H9 (cell line): ENCODE measurements at regions not wholly inside any gene's neighbourhood (a gene's known extent, or its start where the extent isn't known, plus 50 kb on each side); places are given as distances from the start of the nearest gene placed in this dataset.

Source experiments
- DNase-seq: peaks from one replicate; pipeline ENCODE4 v3.0.0-alpha.2; 2017
- H2AFZ ChIP-seq: one replicate; pipeline ENCODE4 v1.6.1; 2013; ENCODE audit warnings: mild to moderate bottlenecking, low read length, control low read depth, moderate library complexity
- H2AK5ac ChIP-seq: 2 replicates; pipeline ENCODE4 v1.6.1; 2013; ENCODE audit warnings: low read length, control low read depth, mixed read lengths; ENCODE audit not compliant: insufficient read length
- H2BK120ac ChIP-seq: one replicate; pipeline ENCODE4 v1.6.1; 2013; ENCODE audit warnings: low read depth, mild to moderate bottlenecking, low read length, control low read depth, inconsistent platforms; ENCODE audit not compliant: poor library complexity, severe bottlenecking
- H2BK12ac ChIP-seq: 2 replicates; pipeline ENCODE4 v1.6.1; 2013; ENCODE audit warnings: low read length, control low read depth, mixed read lengths, low read depth; ENCODE audit not compliant: insufficient read length
- H2BK15ac ChIP-seq: 2 replicates; pipeline ENCODE4 v1.6.1; 2013; ENCODE audit warnings: low read depth, low read length, control low read depth
- H2BK20ac ChIP-seq: one replicate; pipeline ENCODE4 v1.6.1; 2013; ENCODE audit warnings: low read depth, mild to moderate bottlenecking, low read length, control low read depth, inconsistent platforms; ENCODE audit not compliant: poor library complexity, severe bottlenecking
- H2BK5ac ChIP-seq: 2 replicates; pipeline ENCODE4 v1.6.1; 2013; ENCODE audit warnings: low read length, control low read depth, mixed read lengths; ENCODE audit not compliant: insufficient read length
- H3K14ac ChIP-seq: 2 replicates; pipeline ENCODE4 v1.6.1; 2013; ENCODE audit warnings: low read length, control low read depth; ENCODE audit not compliant: insufficient read depth
- H3K18ac ChIP-seq: 2 replicates; pipeline ENCODE4 v1.6.1; 2013; ENCODE audit warnings: low read depth, mild to moderate bottlenecking, mixed read lengths, low read length, control low read depth; ENCODE audit not compliant: insufficient read length
- H3K23ac ChIP-seq: 2 replicates; pipeline ENCODE4 v1.6.1; 2013; ENCODE audit warnings: low read length, control low read depth, mixed read lengths, low read depth; ENCODE audit not compliant: insufficient read length
- H3K23me2 ChIP-seq: 2 replicates; pipeline ENCODE4 v1.6.1; 2013; ENCODE audit warnings: low read depth, mild to moderate bottlenecking, mixed read lengths, low read length, control low read depth; ENCODE audit not compliant: insufficient read length, poor library complexity, severe bottlenecking
- H3K27ac ChIP-seq: 2 replicates; pipeline ENCODE4 v1.5.1; 2013; ENCODE audit warnings: low read length, control low read depth, mixed read lengths, low read depth; ENCODE audit not compliant: insufficient read length
- H3K27me3 ChIP-seq: 2 replicates; pipeline ENCODE4 v1.6.1; 2013; ENCODE audit warnings: low read length, control low read depth, inconsistent platforms; ENCODE audit not compliant: insufficient read depth
- H3K4ac ChIP-seq: 2 replicates; pipeline ENCODE4 v1.6.1; 2013; ENCODE audit warnings: low read depth, mild to moderate bottlenecking, control low read depth, inconsistent platforms, low read length, moderate library complexity
- H3K4me1 ChIP-seq: 2 replicates; pipeline ENCODE4 v1.6.1; 2013; ENCODE audit warnings: low read length, control low read depth, inconsistent platforms; ENCODE audit not compliant: insufficient read depth
- H3K4me2 ChIP-seq: 2 replicates; pipeline ENCODE4 v1.6.1; 2013; ENCODE audit warnings: low read length, control low read depth, mixed read lengths; ENCODE audit not compliant: insufficient read length, insufficient read depth
- H3K56ac ChIP-seq: 2 replicates; pipeline ENCODE4 v1.6.1; 2013; ENCODE audit warnings: low read depth, mild to moderate bottlenecking, mixed read lengths, low read length, control low read depth; ENCODE audit not compliant: insufficient read length
- H3K79me1 ChIP-seq: 2 replicates; pipeline ENCODE4 v1.6.1; 2013; ENCODE audit warnings: low read depth, mild to moderate bottlenecking, moderate library complexity, low read length, control low read depth, inconsistent platforms; ENCODE audit not compliant: insufficient read depth, poor library complexity, severe bottlenecking
- H3K79me2 ChIP-seq: 2 replicates; pipeline ENCODE4 v1.6.1; 2013; ENCODE audit warnings: low read length, control low read depth, inconsistent platforms; ENCODE audit not compliant: insufficient read depth
- H3K9ac ChIP-seq: 2 replicates; pipeline ENCODE4 v1.6.1; 2013; ENCODE audit warnings: low read length, control low read depth, mixed read lengths; ENCODE audit not compliant: insufficient read length; ENCODE audit errors: extremely low read depth
- H3K9me3 ChIP-seq: one replicate; pipeline ENCODE4 v1.6.1; 2013; ENCODE audit warnings: low read depth, low read length, inconsistent platforms; ENCODE audit not compliant: control insufficient read depth
- H3T11ph ChIP-seq: one replicate; pipeline ENCODE4 v1.6.1; 2013; ENCODE audit warnings: mild to moderate bottlenecking, low read length, control low read depth, inconsistent platforms
- H4K20me1 ChIP-seq: one replicate; pipeline ENCODE4 v1.6.1; 2013; ENCODE audit not compliant: control insufficient read depth, insufficient read length, insufficient read depth
- H4K5ac ChIP-seq: 2 replicates; pipeline ENCODE4 v1.6.1; 2013; ENCODE audit warnings: low read depth, mild to moderate bottlenecking, mixed read lengths, low read length, control low read depth; ENCODE audit not compliant: insufficient read length
- H4K8ac ChIP-seq: replicated peaks from 2 replicates; pipeline ENCODE4 v1.6.1; 2013; ENCODE audit warnings: low read length, control low read depth, mixed read lengths, low read depth; ENCODE audit not compliant: insufficient read length
- H4K91ac ChIP-seq: 2 replicates; pipeline ENCODE4 v1.6.1; 2013; ENCODE audit warnings: low read depth, mild to moderate bottlenecking, moderate library complexity, mixed read lengths, low read length, control low read depth; ENCODE audit not compliant: insufficient read length
- H3K27ac Mint-ChIP-seq, 3 experiments: 2 replicates in 2 of 3; 3 replicates in 1 of 3; pipeline ENCODE4 v1.8.0; 2020 to 2021; ENCODE audit warnings: mixed read lengths in 3 of 3, mild to moderate bottlenecking in 1 of 3, moderate library complexity in 1 of 3
- H3K27me3 Mint-ChIP-seq: 2 replicates; pipeline ENCODE4 v1.8.0; 2021; ENCODE audit warnings: low read depth, mild to moderate bottlenecking, moderate library complexity, mixed read lengths
- H3K36me3 Mint-ChIP-seq, 3 experiments: 2 replicates in 2 of 3; 3 replicates in 1 of 3; pipeline ENCODE4 v1.8.0; 2020 to 2021; ENCODE audit warnings: low read depth in 3 of 3, mixed read lengths in 3 of 3; ENCODE audit not compliant: insufficient read depth in 1 of 3
- H3K4me1 Mint-ChIP-seq, 2 experiments: 2 replicates each; pipeline ENCODE4 v1.8.0; 2020; ENCODE audit warnings: mixed read lengths in 2 of 2
- H3K4me3 Mint-ChIP-seq, 2 experiments: 2 replicates in 1 of 2; 3 replicates in 1 of 2; pipeline ENCODE4 v1.8.0; 2020 to 2021; ENCODE audit warnings: mild to moderate bottlenecking in 2 of 2, mixed read lengths in 2 of 2, moderate library complexity in 1 of 2
- H3K9me3 Mint-ChIP-seq, 2 experiments: 2 replicates in 1 of 2; 3 replicates in 1 of 2; pipeline ENCODE4 v1.8.0; 2020; ENCODE audit warnings: mild to moderate bottlenecking in 2 of 2, mixed read lengths in 2 of 2, moderate library complexity in 1 of 2
- CTCF ChIP-seq: fragments of 200-600 bp; sonication (generic); conservative IDR thresholded peaks from 3 replicates; pipeline ENCODE4 v1.8.0; 2021; ENCODE audit warnings: antibody characterized with exemption, mild to moderate bottlenecking
- WGBS: extraction: QIAGEN DNeasy Blood & Tissue Kit; methylation state at CpG from one replicate; pipeline ENCODE4 v1.1.7; 2013; ENCODE audit warnings: missing lambda C conversion rate, low lambda C conversion rate, mixed read lengths; ENCODE audit not compliant: insufficient read length; ENCODE audit errors: extremely low coverage; 5-methylcytosine and 5-hydroxymethylcytosine counted together

- Histone ChIP-seq H4K91ac (no peak overlapping the region), H3K4me1 (no peaks in the 10 kb centered on the region), H2BK120ac (no peak overlapping the region), H3K18ac (no peak overlapping the region), H3K9ac (no peak overlapping the region), H3K23me2 (no peaks in the 10 kb centered on the region), H2AK5ac (no peak overlapping the region), H4K20me1 (no peaks in the 10 kb centered on the region), H3K27ac (no peak overlapping the region), H3K79me2 (no peaks in the 10 kb centered on the region), H2BK15ac (no peak overlapping the region), H3K27me3 (no peaks in the 10 kb centered on the region), H3T11ph (no peak overlapping the region), H3K4ac (no peak overlapping the region), H4K8ac (no peak overlapping the region), H2BK5ac (no peak overlapping the region), H3K23ac (no peak overlapping the region), H2BK12ac (no peak overlapping the region), H3K4me2 (no peak overlapping the region), H3K9me3 (no peaks in the 10 kb centered on the region), H3K56ac (no peak overlapping the region), H2BK20ac (no peak overlapping the region), H3K14ac (no peak overlapping the region), H4K5ac (no peak overlapping the region), H2AFZ (no peak overlapping the region), H3K79me1 (no peaks in the 10 kb centered on the region)
- Mint-ChIP-seq H3K4me1 (peaks cover 0 to 2% of the 10 kb centered on the region in 2 experiments; a peak in 1 of 4 replicates), H3K9me3 (no peaks in the 10 kb centered on the region; a peak in 1 of 5 replicates), H3K27ac (no peak overlapping the region), H3K27me3 (peaks cover 42% of the 10 kb centered on the region), H3K4me3 (no peak overlapping the region), H3K36me3 (no peaks in the 10 kb centered on the region)
- WGBS: no CpG with 5 or more reads among the region's 8 CpGs
- TF ChIP-seq CTCF: no peak
- no peak for DNase-seq
Observed at GRCh38 chr16:75862098-75862386, 135.8 kb upstream of the CPHXL start.
